ENCODE measurements at regions not wholly inside any gene's neighbourhood (a gene's known extent, or its start where the extent isn't known, plus 50 kb on each side); places are given as distances from the start of the nearest gene placed in this dataset.

DNA sequence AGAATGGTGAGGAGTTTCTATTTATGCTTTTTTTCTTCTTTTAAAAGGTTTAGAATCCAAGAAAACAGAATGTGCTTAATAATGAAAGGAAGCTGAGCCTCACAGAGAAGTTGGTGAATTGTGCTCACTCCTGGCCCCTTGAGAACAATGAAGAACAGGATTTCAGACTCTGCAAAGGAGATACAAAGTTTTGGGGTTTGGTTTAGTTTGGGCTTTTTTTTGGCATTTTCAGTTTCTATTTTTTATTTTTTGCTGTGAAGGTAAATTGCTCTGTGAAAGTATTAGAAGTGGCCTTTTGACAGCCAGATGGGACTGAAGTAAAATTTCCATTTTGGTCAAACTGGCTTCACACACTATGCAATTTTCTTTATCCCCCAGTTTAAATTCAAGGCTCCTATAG lies 247.3 kb upstream of the GYPC start:
- intact Hi-C loops (cut with DNase I): no loop called here
- Histone ChIP-seq H3K27me3 (no peaks in the 10 kb centered on the region), H3K9me3 (no peaks in the 10 kb centered on the region), H3K4me1 (no peaks in the 10 kb centered on the region), H3K4me3 (no peak overlapping the region), H3K27ac (no peak overlapping the region), H3K36me3 (no peaks in the 10 kb centered on the region)
- DNase-seq: no peak
- ATAC-seq: no peak
- no peak for TF ChIP-seq CTCF (IDR thresholded peaks at IDR 0.05)

DNA sequence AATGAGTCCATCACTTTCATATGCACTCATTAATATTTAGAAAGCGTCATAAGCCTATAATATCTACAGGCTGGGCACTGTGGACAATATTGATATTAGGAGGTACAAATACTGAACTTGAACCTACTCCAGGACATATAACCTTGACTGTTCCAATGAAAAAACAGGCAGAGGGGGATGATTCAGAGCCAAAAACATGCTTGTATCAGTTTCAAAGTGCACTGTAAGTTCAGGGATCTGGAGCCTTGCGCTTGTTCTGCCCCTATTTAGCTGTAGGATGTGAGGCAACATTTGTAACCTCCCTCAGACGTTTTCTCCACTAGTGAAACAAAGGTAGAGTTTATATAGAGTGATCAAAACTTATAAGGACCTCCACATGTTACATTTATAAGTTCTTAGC lies 246.1 kb upstream of the GYPC start:
- ATAC-seq: no peak
- TF ChIP-seq CTCF (IDR thresholded peaks at IDR 0.05): no peak
- no peak overlapping the region for H3K4me3 ChIP-seq
- no peaks in the 10 kb centered on the region for H3K4me1 ChIP-seq
- intact Hi-C loops (cut with DNase I): no loop called here
- no peak for DNase-seq
- H3K36me3 ChIP-seq: no peaks in the 10 kb centered on the region
- no peaks in the 10 kb centered on the region for H3K27me3 ChIP-seq
- H3K27ac ChIP-seq: no peak overlapping the region
- no peaks in the 10 kb centered on the region for H3K9me3 ChIP-seq

GRCh38 chr2:126413079-126413478 lies 242.9 kb upstream of the GYPC start:
- DNase-seq (no peak), ATAC-seq (no peak)
- H3K27me3 ChIP-seq: no peaks in the 10 kb centered on the region
- TF ChIP-seq CTCF (IDR thresholded peaks at IDR 0.05): no peak
- H3K9me3 ChIP-seq: no peaks in the 10 kb centered on the region
- H3K4me1 ChIP-seq: no peaks in the 10 kb centered on the region
- no peak overlapping the region for H3K4me3 ChIP-seq
- H3K27ac ChIP-seq: no peak overlapping the region
- no peaks in the 10 kb centered on the region for H3K36me3 ChIP-seq
- intact Hi-C loops (cut with DNase I): no loop called here

DNA sequence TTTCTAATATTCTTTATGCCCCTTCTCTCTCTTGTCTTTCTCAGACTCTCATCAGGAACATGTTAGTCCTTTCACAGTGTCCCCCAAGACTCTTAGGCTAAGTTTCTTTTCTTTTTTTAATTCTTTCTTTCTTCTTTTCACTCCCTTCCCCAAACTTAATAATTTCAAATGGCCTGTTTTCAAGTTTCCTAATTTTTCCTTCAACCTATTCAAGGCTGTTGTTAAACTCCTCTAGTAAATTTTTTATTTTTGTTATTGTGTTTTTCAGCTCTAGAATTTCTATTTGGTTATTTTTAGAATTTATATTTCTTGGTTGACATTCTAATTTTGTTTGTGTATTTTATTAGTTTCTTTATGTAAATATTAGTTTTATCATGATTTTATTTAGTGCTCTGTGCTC lies 236.6 kb upstream of the GYPC start:
- ATAC-seq: no peak
- TF ChIP-seq CTCF (IDR thresholded peaks at IDR 0.05): no peak
- Histone ChIP-seq H3K9me3 (no peaks in the 10 kb centered on the region), H3K4me1 (no peaks in the 10 kb centered on the region), H3K27ac (no peak overlapping the region), H3K27me3 (no peaks in the 10 kb centered on the region), H3K36me3 (no peaks in the 10 kb centered on the region), H3K4me3 (no peak overlapping the region)
- DNase-seq: no peak
- intact Hi-C loops (cut with DNase I): no loop called here

DNA sequence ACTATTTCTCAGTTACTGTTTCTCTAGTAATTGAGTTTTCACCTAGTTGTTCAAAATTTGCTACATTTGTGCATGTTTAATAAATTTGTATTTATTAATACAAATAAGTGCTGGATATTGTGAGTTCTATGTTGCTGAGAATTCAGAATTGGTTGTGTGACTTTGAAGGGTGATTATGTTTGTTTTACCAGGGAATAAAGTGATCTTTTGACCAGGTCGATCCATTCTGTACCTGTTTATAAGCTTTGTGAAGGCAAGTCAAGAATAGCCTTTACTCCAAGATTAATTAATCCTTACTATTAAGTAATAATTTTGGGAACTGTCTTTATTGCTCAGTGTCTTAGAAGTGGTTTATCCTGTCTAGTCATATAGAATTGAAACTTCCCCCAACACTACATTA lies 230.0 kb upstream of the GYPC start:
- no peaks in the 10 kb centered on the region for H3K36me3 ChIP-seq
- H3K4me1 ChIP-seq: no peaks in the 10 kb centered on the region
- intact Hi-C loops (cut with DNase I): no loop called here
- no peak overlapping the region for H3K4me3 ChIP-seq
- DNase-seq (no peak), ATAC-seq (no peak)
- no peak overlapping the region for H3K27ac ChIP-seq
- H3K27me3 ChIP-seq: no peaks in the 10 kb centered on the region
- no peak for TF ChIP-seq CTCF (IDR thresholded peaks at IDR 0.05)
- no peaks in the 10 kb centered on the region for H3K9me3 ChIP-seq

DNA sequence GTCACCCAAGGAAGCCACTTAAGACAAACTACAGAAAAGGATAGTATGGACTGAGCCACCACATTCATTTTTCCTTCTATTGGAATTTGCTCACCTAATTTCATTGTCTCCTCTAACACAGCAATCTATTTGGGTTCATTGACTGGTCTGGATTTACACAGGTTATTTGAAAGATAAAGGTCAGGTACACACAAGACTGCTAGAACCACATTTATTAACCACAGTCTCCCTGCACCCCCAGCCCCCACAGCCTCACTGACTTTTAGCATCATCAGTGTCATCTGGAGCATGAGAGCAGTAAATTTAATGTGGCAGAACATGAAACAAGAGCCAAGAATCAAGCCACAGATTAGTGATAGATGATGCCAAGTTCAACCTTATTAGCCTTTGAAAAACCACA lies 226.9 kb upstream of the GYPC start:
- no peak for TF ChIP-seq CTCF (IDR thresholded peaks at IDR 0.05)
- ATAC-seq: no peak
- no peak for DNase-seq
- Histone ChIP-seq H3K4me3 (no peak overlapping the region), H3K36me3 (no peaks in the 10 kb centered on the region), H3K9me3 (no peaks in the 10 kb centered on the region), H3K27me3 (no peaks in the 10 kb centered on the region), H3K4me1 (no peaks in the 10 kb centered on the region), H3K27ac (no peak overlapping the region)
- intact Hi-C loops (cut with DNase I): no loop called here

All from upper lobe of right lung (tissue), 1 donor.